ENCODE measurements at regions not wholly inside any gene's neighbourhood (a gene's known extent, or its start where the extent isn't known, plus 50 kb on each side); places are given as distances from the start of the nearest gene placed in this dataset.

GRCh38 chr5:96340357-96340756, 92.7 kb downstream of the PCSK1 start:
- H3K27ac ChIP-seq (ENCODE audit: control insufficient read depth, insufficient read depth): no peak overlapping the region
- ChIA-PET POLR2A (no interaction called here), SMC1A (ENCODE audit: uncharacterized antibody, unreplicated experiment) (interaction anchor here (0.7 to 11.7 kb wide), 7 partner anchors 9 to 484 kb away, joined by 3 to 289 read pairs (median 5); no protein-coding TSS in a partner anchor), CTCF (interaction anchor here (0.7 to 14.8 kb wide), 6 partner anchors 100 to 696 kb away, joined by 3 to 360 read pairs (median 54); no protein-coding TSS in a partner anchor), RAD21 (ENCODE audit: unreplicated experiment) (interaction anchor here (1.5 to 10.9 kb wide), 5 partner anchors 9 to 482 kb away, joined by 3 to 182 read pairs (median 7); no protein-coding TSS in a partner anchor)
- H2AFZ ChIP-seq (ENCODE audit: control insufficient read depth, low read depth, low read length): no peak overlapping the region
- in situ Hi-C loops (cut with MboI) (loop anchor here (10.0 kb wide), 1 partner anchor 354 kb away; no protein-coding TSS in a partner anchor), intact Hi-C loops (cut with micrococcal nuclease; ENCODE audit: unreplicated experiment) (loop anchor here (10.0 kb wide), 2 partner anchors 344 to 374 kb away; no protein-coding TSS in a partner anchor)
- DNase-seq (ENCODE audit: low read depth, low spot score) (no peak), ATAC-seq (no peak), FAIRE-seq (no peak)
- no peak overlapping the region for H3K4me3 ChIP-seq
- H3K4me1 ChIP-seq (ENCODE audit: control insufficient read depth, insufficient read depth, low read length): peaks cover 27% of the 10 kb centered on the region
- H3K27me3 ChIP-seq (replicated peaks in 1 of 2; ENCODE audit: control insufficient read depth in 2 of 2, insufficient read depth in 2 of 2, low read length in 1 of 2): no peaks in the 10 kb centered on the region
- H4K20me1 ChIP-seq (ENCODE audit: control insufficient read depth, insufficient read depth): no peaks in the 10 kb centered on the region
- H3K79me2 ChIP-seq (ENCODE audit: control insufficient read depth, insufficient read depth, low read length): no peaks in the 10 kb centered on the region
- H3K36me3 ChIP-seq (ENCODE audit: control insufficient read depth in 2 of 2, insufficient read depth in 2 of 2, low read length in 1 of 2): no peaks in the 10 kb centered on the region
- TF ChIP-seq, protein P1, sequence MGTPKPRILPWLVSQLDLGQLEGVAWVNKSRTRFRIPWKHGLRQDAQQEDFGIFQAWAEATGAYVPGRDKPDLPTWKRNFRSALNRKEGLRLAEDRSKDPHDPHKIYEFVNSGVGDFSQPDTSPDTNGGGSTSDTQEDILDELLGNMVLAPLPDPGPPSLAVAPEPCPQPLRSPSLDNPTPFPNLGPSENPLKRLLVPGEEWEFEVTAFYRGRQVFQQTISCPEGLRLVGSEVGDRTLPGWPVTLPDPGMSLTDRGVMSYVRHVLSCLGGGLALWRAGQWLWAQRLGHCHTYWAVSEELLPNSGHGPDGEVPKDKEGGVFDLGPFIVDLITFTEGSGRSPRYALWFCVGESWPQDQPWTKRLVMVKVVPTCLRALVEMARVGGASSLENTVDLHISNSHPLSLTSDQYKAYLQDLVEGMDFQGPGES (IDR thresholded peaks at IDR 0.05): no peak
- TF ChIP-seq CREB1 (IDR thresholded peaks at IDR 0.05; ENCODE audit: low read depth) (no peak), SIN3A (IDR thresholded peaks at IDR 0.05; ENCODE audit: low read depth, low read length) (no peak), SRF (IDR thresholded peaks at IDR 0.05; ENCODE audit: low read depth in 2 of 2, low read length in 2 of 2) (no peak), NR2F1 (conservative IDR thresholded peaks at IDR 0.05) (no peak), NFXL1 (IDR thresholded peaks at IDR 0.05; ENCODE audit: borderline replicate concordance) (no peak), NR2C2 (IDR thresholded peaks at IDR 0.05; ENCODE audit: borderline replicate concordance, control insufficient read depth, insufficient read length, low read depth) (no peak), FOXK2 (IDR thresholded peaks at IDR 0.05) (no peak), IKZF1 (conservative IDR thresholded peaks at IDR 0.05) (no peak), RFX5 (IDR thresholded peaks at IDR 0.05; ENCODE audit: low read depth, low read length) (no peak), POU2F2 (IDR thresholded peaks at IDR 0.05; ENCODE audit: borderline replicate concordance, low read depth, low read length) (no peak), EED (IDR thresholded peaks at IDR 0.05; ENCODE audit: low read depth) (no peak), FOXM1 (IDR thresholded peaks at IDR 0.05; ENCODE audit: low read depth, low read length) (no peak), RCOR1 (conservative IDR thresholded peaks at IDR 0.05; ENCODE audit: low read depth, low read length) (no peak), MAX (IDR thresholded peaks at IDR 0.05; ENCODE audit: low read depth, low read length) (no peak), DPF2 (IDR thresholded peaks at IDR 0.05) (no peak), ELK1 (IDR thresholded peaks at IDR 0.05; ENCODE audit: low read depth, low read length) (no peak), NKRF (conservative IDR thresholded peaks at IDR 0.05) (no peak)
- TF ChIP-seq, protein P2, sequence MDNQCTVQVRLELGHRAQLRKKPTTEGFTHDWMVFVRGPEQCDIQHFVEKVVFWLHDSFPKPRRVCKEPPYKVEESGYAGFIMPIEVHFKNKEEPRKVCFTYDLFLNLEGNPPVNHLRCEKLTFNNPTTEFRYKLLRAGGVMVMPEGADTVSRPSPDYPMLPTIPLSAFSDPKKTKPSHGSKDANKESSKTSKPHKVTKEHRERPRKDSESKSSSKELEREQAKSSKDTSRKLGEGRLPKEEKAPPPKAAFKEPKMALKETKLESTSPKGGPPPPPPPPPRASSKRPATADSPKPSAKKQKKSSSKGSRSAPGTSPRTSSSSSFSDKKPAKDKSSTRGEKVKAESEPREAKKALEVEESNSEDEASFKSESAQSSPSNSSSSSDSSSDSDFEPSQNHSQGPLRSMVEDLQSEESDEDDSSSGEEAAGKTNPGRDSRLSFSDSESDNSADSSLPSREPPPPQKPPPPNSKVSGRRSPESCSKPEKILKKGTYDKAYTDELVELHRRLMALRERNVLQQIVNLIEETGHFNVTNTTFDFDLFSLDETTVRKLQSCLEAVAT (IDR thresholded peaks at IDR 0.05): no peak
- no peak overlapping the region for H3K9ac ChIP-seq (ENCODE audit: control insufficient read depth, insufficient read depth, low read length)
- 63% methylated on average over 5 of the region's 5 CpGs for WGBS (ENCODE audit: insufficient coverage, insufficient replicate concordance, low lambda C conversion rate, missing lambda C conversion rate)
- H3K4me2 ChIP-seq (ENCODE audit: control insufficient read depth, insufficient read depth): no peak overlapping the region
- BruUV-seq (replicated peaks): no TSS peak
- H3K9me3 ChIP-seq (replicated peaks; ENCODE audit: control insufficient read depth, insufficient read depth, low read length): no peaks in the 10 kb centered on the region
